Prostate gland (tissue), 2 donors: ENCODE measurements at regions not wholly inside any gene's neighbourhood (a gene's known extent, or its start where the extent isn't known, plus 50 kb on each side); places are given as distances from the start of the nearest gene placed in this dataset.
"Not testable (repeated sequence)": the region's sequence is repeated elsewhere in the genome, so short reads cannot be mapped to it uniquely, and the experiment has no call there.

ENCODE experiments used
- DNase-seq: peaks from one replicate; pipeline ENCODE4 v3.0.0-alpha.2; 2019; ENCODE audit warnings: low spot score
- H3K27ac ChIP-seq, 2 donors: fragments of 200-600 bp; sonication (generic); 2 replicates each; pipeline ENCODE4 v1.5.1; 2017 to 2019
- H3K27me3 ChIP-seq: fragments of 200-600 bp; sonication (generic); replicated peaks from 2 replicates; pipeline ENCODE4 v1.5.1; 2019; ENCODE audit not compliant: insufficient read depth
- H3K36me3 ChIP-seq, 2 donors: fragments of 200-600 bp; sonication (generic); 1 replicate in 1 of 2; 2 replicates in 1 of 2; pipeline versions ENCODE4 v1.5.1 to v1.8.1; 2017 to 2019
- H3K4me1 ChIP-seq: fragments of 200-600 bp; sonication (generic); replicated peaks from 2 replicates; pipeline ENCODE4 v1.5.1; 2019
- H3K4me3 ChIP-seq, 2 donors: fragments of 200-600 bp; sonication (generic); 2 replicates each; pipeline ENCODE4 v1.5.1; 2017 to 2019
- H3K9me3 ChIP-seq: fragments of 200-600 bp; sonication (generic); 2 replicates; pipeline ENCODE4 v1.5.1; 2017
- POLR2A ChIP-seq: fragments of 450-650 bp; IDR thresholded peaks from one replicate; pipeline ENCODE4 v1.6.1; 2016; ENCODE audit warnings: antibody characterized with exemption, mild to moderate bottlenecking
- POLR2AphosphoS5 ChIP-seq: sonication (generic); formaldehyde crosslinking; IDR thresholded peaks from one replicate; pipeline ENCODE4 v1.6.1; 2017; ENCODE audit warnings: antibody characterized with exemption
- WGBS: methylation state at CpG from one replicate; pipeline ENCODE4 v1.1.5; 2018; 5-methylcytosine and 5-hydroxymethylcytosine counted together
- intact Hi-C: fragments of 100-400 bp; cut with DNase I; formaldehyde crosslinking; loops from one replicate; pipeline ENCODE4 v1.14.2; 2022
- TF ChIP-seq, protein P1 (sequence below), 4 experiments: fragments of 200-600 bp in 2 of 4; fragments of 450-650 bp in 2 of 4; sonication (generic) in 2 of 4; IDR thresholded peaks; 1 replicate in 3 of 4; 2 replicates in 1 of 4; pipeline ENCODE4 v1.5.1; 2016 to 2019; ENCODE audit warnings: antibody characterized with exemption in 4 of 4, mild to moderate bottlenecking in 2 of 4, moderate library complexity in 2 of 4

DNA sequence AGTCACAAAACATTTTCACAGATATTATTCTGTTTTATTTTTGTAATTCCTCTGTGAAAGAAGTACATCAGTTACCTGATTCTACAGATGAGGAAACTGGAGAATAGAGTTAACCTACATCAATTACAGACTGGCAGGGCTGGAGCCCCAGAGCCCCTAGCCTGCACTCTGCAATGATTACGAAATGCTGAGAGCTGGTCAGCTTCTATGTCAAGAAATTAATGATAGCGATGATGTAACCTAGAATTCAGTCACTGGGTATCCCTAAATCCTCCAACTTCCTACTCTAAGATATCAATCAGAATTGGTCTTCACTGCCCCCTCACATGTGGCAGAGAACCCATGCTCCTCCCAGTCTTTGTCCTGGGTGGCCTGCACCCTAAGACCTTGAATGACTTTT lies 273.5 kb upstream of the PLET1 start:
- Histone ChIP-seq H3K4me1 (no peaks in the 10 kb centered on the region), H3K36me3 (no peaks in the 10 kb centered on the region), H3K4me3 (no peak overlapping the region), H3K27me3 (no peaks in the 10 kb centered on the region), H3K9me3 (no peaks in the 10 kb centered on the region), H3K27ac (no peak overlapping the region)
- intact Hi-C loops = no loop called here
- TF ChIP-seq, protein P1, sequence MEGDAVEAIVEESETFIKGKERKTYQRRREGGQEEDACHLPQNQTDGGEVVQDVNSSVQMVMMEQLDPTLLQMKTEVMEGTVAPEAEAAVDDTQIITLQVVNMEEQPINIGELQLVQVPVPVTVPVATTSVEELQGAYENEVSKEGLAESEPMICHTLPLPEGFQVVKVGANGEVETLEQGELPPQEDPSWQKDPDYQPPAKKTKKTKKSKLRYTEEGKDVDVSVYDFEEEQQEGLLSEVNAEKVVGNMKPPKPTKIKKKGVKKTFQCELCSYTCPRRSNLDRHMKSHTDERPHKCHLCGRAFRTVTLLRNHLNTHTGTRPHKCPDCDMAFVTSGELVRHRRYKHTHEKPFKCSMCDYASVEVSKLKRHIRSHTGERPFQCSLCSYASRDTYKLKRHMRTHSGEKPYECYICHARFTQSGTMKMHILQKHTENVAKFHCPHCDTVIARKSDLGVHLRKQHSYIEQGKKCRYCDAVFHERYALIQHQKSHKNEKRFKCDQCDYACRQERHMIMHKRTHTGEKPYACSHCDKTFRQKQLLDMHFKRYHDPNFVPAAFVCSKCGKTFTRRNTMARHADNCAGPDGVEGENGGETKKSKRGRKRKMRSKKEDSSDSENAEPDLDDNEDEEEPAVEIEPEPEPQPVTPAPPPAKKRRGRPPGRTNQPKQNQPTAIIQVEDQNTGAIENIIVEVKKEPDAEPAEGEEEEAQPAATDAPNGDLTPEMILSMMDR (IDR thresholded peaks at IDR 0.05) = no peak
- no peak for DNase-seq
- WGBS = 95% methylated on average over 2 of the region's 2 CpGs

DNA sequence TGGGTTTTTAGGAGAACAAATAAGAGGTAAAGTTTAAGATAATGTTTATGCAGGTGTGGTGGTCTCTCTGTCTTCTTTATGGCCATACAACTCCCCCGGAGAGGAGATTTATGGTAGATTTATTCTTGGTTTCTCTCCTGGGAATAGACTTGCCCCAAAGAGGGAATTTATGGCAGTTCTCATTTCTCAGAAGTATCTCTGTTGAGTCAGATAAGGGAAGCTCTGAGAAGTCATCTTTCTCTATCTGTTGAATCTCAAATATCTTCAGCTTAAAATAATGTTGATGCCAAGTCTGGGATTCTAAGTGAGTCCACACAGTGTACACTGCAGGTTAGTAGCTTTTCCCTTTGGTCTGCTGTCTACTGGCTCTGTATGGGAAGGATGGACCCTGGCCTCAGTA lies 276.4 kb upstream of the PLET1 start:
- no peaks in the 10 kb centered on the region for H3K27me3 ChIP-seq
- H3K27ac ChIP-seq = no peak overlapping the region
- 54% methylated on average over 1 of the region's 1 CpG for WGBS

DNA sequence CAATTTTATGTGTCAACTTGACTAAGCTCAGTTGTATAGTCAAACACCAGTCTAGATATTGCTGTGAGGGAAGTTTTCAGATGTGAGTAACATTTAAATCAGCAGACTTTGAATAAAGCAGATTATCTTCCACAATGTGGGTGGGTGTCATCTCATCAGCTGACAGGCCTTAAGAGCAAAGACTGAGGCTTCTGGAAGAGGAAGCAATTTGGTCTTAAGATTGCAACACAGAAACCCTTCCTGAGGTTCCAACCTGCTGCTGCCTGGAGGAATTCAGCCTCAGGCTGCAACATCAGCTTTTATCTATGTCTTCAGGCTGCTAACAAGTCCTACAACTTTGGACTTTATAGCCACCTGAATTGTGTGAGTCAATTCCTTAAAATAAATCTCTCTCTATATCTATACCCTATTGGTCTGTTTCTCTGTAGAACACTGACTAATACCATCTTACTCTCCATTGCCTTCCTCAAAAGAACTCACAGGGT lies 277.2 kb upstream of the PLET1 start:
- intact Hi-C loops = no loop called here
- H3K4me3 ChIP-seq = no peak overlapping the region
- H3K9me3 ChIP-seq = no peaks in the 10 kb centered on the region
- no peak for DNase-seq
- no peak for TF ChIP-seq POLR2A
- no peak for TF ChIP-seq POLR2AphosphoS5
- TF ChIP-seq, protein P1 (IDR thresholded peaks at IDR 0.05) = no peak
- H3K36me3 ChIP-seq = no peaks in the 10 kb centered on the region
- no peak overlapping the region for H3K27ac ChIP-seq
- no peaks in the 10 kb centered on the region for H3K27me3 ChIP-seq
- no peaks in the 10 kb centered on the region for H3K4me1 ChIP-seq

More for the DNA sequence above, 276.4 kb upstream of the PLET1 start:
- Histone ChIP-seq H3K4me3 (no peak overlapping the region), H3K9me3 (no peaks in the 10 kb centered on the region), H3K4me1 (no peaks in the 10 kb centered on the region), H3K36me3 (no peaks in the 10 kb centered on the region)
- intact Hi-C loops = no loop called here
- TF ChIP-seq POLR2A = no peak
- TF ChIP-seq, protein P1 (IDR thresholded peaks at IDR 0.05) = no peak
- no peak for TF ChIP-seq POLR2AphosphoS5
- DNase-seq = no peak

DNA sequence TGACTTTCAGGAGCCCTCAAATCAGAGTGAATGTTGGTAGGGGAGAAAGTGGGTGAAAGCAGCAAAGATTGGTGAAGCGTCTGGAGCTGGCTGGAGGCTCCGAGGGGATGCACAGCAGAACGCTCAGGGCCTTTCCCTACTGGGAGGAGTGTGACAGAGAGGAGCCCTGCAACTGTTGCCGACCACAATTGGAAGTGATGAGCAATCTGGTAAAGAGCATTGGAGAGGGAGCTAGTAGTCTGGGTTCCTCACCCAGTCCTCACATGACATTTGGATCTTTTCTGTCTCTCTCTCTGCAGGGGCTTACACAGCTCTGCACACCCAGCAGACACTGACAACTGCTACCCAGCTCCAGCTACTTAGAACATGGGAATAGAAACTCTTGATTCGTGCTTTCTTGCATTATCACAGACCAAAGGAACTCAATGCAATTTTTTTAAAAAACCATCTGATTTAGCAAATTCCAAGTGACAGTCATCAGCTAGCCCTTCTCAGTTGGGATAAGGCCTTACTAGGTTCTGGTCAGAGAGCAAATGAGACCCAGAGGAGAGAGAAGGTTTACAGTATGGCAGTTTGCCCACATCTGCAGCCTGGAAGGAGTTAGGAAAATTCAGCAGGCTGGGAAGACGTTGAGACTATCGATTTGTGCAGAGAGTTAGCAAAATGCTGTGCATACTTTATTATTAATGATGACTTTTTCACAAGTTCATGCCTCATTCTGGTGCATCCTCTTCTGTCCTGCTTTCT lies 278.0 kb upstream of the PLET1 start:
- no peak for DNase-seq
- H3K4me3 ChIP-seq = no peak overlapping the region
- intact Hi-C loops = no loop called here
- H3K27ac ChIP-seq = no peak overlapping the region
- no peaks in the 10 kb centered on the region for H3K36me3 ChIP-seq
- no peaks in the 10 kb centered on the region for H3K27me3 ChIP-seq
- TF ChIP-seq POLR2AphosphoS5 (no peak), POLR2A (no peak)
- TF ChIP-seq, protein P1 (IDR thresholded peaks at IDR 0.05) = no peak
- WGBS = 83% methylated on average over 7 of the region's 7 CpGs
- H3K4me1 ChIP-seq = no peaks in the 10 kb centered on the region
- no peaks in the 10 kb centered on the region for H3K9me3 ChIP-seq

DNA sequence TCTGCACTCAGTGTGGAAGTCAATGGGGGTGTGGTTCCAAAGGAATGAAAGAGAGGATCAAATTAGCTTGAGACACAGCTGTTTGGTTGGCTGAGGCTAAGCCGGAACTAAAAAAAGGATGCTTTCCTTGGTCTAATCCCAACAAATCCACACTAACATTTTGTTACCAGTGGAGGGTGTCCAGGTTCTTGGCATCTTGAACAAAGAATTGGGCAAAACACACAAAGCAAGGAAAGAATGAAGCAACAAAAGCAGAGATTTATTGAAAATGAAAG lies 278.6 kb upstream of the PLET1 start:
- intact Hi-C loops, DNase-seq, H3K4me1 ChIP-seq, H3K36me3 ChIP-seq, H3K27me3 ChIP-seq, H3K27ac ChIP-seq, H3K9me3 ChIP-seq, H3K4me3 ChIP-seq: not testable (repeated sequence)
- WGBS = 52% methylated on average over 1 of the region's 1 CpG
